ENCODE measurements at regions not wholly inside any gene's neighbourhood (a gene's known extent, or its start where the extent isn't known, plus 50 kb on each side); places are given as distances from the start of the nearest gene placed in this dataset.
A peak's percentile ranks its signal among the peaks of the same experiment; 100 is the strongest.
"Not testable (repeated sequence)": the region's sequence is repeated elsewhere in the genome, so short reads cannot be mapped to it uniquely, and the experiment has no call there.

DNA sequence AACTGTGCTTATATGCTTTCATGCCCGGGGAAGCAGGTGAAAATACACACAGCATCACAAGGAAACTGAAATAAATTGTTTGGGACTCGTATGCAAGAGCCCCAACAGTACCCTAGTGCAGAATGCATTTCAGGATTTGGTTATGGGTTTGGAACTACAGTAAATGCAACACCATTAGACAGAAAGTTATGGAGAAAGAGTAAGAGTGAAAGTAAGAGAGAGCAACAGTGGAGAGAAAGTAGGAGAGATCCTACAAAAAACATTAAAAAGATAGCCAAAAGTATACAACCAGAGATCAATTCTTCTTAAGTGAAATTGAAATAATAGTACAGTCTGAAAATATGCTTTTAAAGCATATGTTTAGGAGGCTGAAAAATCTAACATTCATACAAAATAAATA lies 231.1 kb downstream of the TFEC start:
- Histone ChIP-seq H4K20me1 (ENCODE audit: insufficient read depth) (no peaks in the 10 kb centered on the region), H3K36me3 (ENCODE audit: low read depth) (no peaks in the 10 kb centered on the region), H2AFZ (no peak overlapping the region), H3K9me3 (ENCODE audit: insufficient read depth, low read depth) (no peaks in the 10 kb centered on the region), H3K4me1 (replicated peaks; ENCODE audit: insufficient read depth) (no peaks in the 10 kb centered on the region), H3K79me2 (ENCODE audit: low read depth) (no peaks in the 10 kb centered on the region), H3K9me2 (ENCODE audit: insufficient read depth) (no peaks in the 10 kb centered on the region; the same call in 1 of the 2 replicates), H3K27me3 (ENCODE audit: insufficient read depth, low read depth) (no peaks in the 10 kb centered on the region), H3K4me3 (no peak overlapping the region), H3K27ac (no peak overlapping the region), H3F3A (ENCODE audit: insufficient read depth, low read depth) (no peaks in the 10 kb centered on the region), H3K4me2 (no peak overlapping the region)
- DNase-seq, result no peak
- POLR2A ChIA-PET (ENCODE audit: unreplicated experiment), result no interaction called here
- intact Hi-C loops (cut with micrococcal nuclease; ENCODE audit: unreplicated experiment), result no loop called here
- TF ChIP-seq EZH2 (IDR thresholded peaks at IDR 0.05; ENCODE audit: low read depth), result no peak
- TF ChIP-seq, protein P1, sequence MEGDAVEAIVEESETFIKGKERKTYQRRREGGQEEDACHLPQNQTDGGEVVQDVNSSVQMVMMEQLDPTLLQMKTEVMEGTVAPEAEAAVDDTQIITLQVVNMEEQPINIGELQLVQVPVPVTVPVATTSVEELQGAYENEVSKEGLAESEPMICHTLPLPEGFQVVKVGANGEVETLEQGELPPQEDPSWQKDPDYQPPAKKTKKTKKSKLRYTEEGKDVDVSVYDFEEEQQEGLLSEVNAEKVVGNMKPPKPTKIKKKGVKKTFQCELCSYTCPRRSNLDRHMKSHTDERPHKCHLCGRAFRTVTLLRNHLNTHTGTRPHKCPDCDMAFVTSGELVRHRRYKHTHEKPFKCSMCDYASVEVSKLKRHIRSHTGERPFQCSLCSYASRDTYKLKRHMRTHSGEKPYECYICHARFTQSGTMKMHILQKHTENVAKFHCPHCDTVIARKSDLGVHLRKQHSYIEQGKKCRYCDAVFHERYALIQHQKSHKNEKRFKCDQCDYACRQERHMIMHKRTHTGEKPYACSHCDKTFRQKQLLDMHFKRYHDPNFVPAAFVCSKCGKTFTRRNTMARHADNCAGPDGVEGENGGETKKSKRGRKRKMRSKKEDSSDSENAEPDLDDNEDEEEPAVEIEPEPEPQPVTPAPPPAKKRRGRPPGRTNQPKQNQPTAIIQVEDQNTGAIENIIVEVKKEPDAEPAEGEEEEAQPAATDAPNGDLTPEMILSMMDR (conservative IDR thresholded peaks at IDR 0.05), result no peak
- BruUV-seq (replicated peaks), result no TSS peak
- CTCF ChIA-PET, result no interaction called here

DNA sequence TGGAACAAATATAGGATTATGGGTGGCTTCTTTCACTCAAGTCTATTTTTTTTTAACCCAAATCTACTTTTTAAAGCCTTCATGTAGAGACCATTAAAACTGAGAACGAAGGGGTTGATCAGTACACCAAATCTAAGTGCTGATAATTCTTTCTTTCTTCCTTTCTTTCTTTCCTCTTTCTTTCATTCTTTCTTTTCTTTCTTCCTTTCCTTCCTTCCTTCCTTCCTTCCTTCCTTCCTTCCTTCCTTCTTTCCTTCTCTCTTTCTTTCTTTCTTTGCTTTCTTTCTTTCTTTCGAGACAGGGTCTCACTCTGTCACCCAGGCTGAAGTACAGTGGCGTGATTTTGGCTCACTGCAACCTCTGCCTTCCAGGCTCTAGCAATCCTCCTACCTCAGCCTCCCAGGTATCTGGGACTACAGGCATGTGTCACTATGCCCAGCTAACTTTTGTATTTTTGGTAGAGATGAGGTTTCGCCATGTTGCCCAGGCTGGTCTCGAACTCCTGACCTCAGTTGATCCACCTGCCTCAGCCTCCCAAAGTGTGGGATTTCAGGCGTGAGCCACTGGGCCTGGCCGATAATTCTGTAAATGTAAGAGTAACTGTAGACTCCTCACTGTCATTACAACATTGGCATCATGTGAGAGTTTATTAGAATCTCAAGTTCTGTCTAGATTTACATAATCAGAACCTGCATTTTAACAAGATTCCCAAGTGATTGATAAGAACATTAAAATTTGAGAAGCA lies 236.4 kb downstream of the TFEC start:
- BruUV-seq (replicated peaks), result no TSS peak
- H3K9me3 ChIP-seq (ENCODE audit: insufficient read depth, low read depth), result no peaks in the 10 kb centered on the region

DNA sequence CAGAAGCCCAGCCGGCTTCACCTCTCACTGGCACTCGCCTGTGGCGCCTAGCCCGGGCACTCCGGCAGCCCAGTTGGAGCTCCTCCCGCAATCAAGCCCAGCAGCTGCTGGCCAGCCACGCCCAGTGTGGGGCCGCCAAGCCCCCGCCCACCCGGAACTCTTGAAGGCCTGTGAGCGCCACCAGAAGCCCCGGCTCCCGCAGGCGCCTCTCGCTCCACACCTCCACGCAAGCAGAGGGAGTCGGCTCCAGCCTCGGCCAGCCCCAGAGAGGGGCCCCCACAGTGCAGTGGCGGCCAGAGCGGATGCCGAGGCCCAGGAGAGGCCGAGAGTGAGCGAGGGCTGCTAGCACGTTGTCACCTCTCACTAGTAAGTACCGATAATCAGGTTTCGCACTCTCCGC lies 240.7 kb downstream of the TFEC start:
- CTCF ChIA-PET, result no interaction called here
- H3K27ac ChIP-seq, result no peak overlapping the region
- H3K9me2 ChIP-seq (ENCODE audit: insufficient read depth), result no peaks in the 10 kb centered on the region; the same call in 1 of the 2 replicates
- no peaks in the 10 kb centered on the region for H3F3A ChIP-seq (ENCODE audit: insufficient read depth, low read depth)
- no peak overlapping the region for H3K4me2 ChIP-seq
- H3K79me2 ChIP-seq (ENCODE audit: low read depth), result no peaks in the 10 kb centered on the region
- no peak for DNase-seq
- TF ChIP-seq, protein P1 (conservative IDR thresholded peaks at IDR 0.05), result no peak
- intact Hi-C loops (cut with micrococcal nuclease; ENCODE audit: unreplicated experiment), result no loop called here
- POLR2A ChIA-PET (ENCODE audit: unreplicated experiment), result no interaction called here
- H3K27me3 ChIP-seq (ENCODE audit: insufficient read depth, low read depth), result no peaks in the 10 kb centered on the region
- H4K20me1 ChIP-seq (ENCODE audit: insufficient read depth), result no peaks in the 10 kb centered on the region
- no peak overlapping the region for H2AFZ ChIP-seq
- H3K4me1 ChIP-seq (replicated peaks; ENCODE audit: insufficient read depth), result no peaks in the 10 kb centered on the region
- no peak overlapping the region for H3K4me3 ChIP-seq
- H3K36me3 ChIP-seq (ENCODE audit: low read depth), result no peaks in the 10 kb centered on the region
- BruUV-seq (replicated peaks), result no TSS peak
- no peaks in the 10 kb centered on the region for H3K9me3 ChIP-seq (ENCODE audit: insufficient read depth, low read depth)

More for the DNA sequence above, 236.4 kb downstream of the TFEC start:
- Histone ChIP-seq H2AFZ (0 out of 2 replicates have a peak overlapping the region, but pooled peaks have one; percentile 1), H3F3A (ENCODE audit: insufficient read depth, low read depth) (no peaks in the 10 kb centered on the region), H3K4me2 (no peak overlapping the region), H3K4me3 (no peak overlapping the region), H3K79me2 (ENCODE audit: low read depth) (no peaks in the 10 kb centered on the region), H3K4me1 (replicated peaks; ENCODE audit: insufficient read depth) (no peaks in the 10 kb centered on the region), H3K27ac (no peak overlapping the region), H3K9me2 (ENCODE audit: insufficient read depth) (no peaks in the 10 kb centered on the region; the same call in 1 of the 2 replicates), H4K20me1 (ENCODE audit: insufficient read depth) (no peaks in the 10 kb centered on the region), H3K36me3 (ENCODE audit: low read depth) (no peaks in the 10 kb centered on the region), H3K27me3 (ENCODE audit: insufficient read depth, low read depth) (no peaks in the 10 kb centered on the region)
- DNase-seq, result no peak
- intact Hi-C loops (cut with micrococcal nuclease; ENCODE audit: unreplicated experiment), result no loop called here
- TF ChIP-seq EZH2 (IDR thresholded peaks at IDR 0.05; ENCODE audit: low read depth), result no peak
- ChIA-PET POLR2A (ENCODE audit: unreplicated experiment) (no interaction called here), CTCF (no interaction called here)

DNA sequence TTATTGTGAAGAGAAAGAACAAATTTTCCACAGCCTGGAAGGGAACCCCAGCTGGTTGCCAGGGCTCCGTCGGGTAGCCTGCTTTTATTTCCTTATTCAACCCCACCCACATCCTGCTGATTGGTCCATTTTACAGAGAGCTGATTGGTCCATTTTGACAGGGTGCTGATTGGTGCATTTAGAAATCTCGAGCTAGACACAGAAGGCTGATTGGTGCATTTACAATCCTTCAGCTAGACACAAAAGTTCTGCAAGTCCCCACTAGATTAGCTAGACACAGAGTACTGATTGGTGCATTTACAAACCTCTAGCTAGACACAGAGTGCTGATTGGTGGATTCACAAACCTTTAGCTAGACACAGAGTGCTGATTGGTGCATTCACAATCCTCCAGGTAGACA lies 241.1 kb downstream of the TFEC start:
- H3K4me3 ChIP-seq; H2AFZ ChIP-seq; intact Hi-C loops (cut with micrococcal nuclease; ENCODE audit: unreplicated experiment); H3K79me2 ChIP-seq (ENCODE audit: low read depth); H3K36me3 ChIP-seq (ENCODE audit: low read depth); H3K27ac ChIP-seq; H3F3A ChIP-seq (ENCODE audit: insufficient read depth, low read depth); H3K27me3 ChIP-seq (ENCODE audit: insufficient read depth, low read depth); BruUV-seq (replicated peaks); DNase-seq; H4K20me1 ChIP-seq (ENCODE audit: insufficient read depth); H3K4me1 ChIP-seq (replicated peaks; ENCODE audit: insufficient read depth); CTCF ChIA-PET; POLR2A ChIA-PET (ENCODE audit: unreplicated experiment); H3K9me2 ChIP-seq (ENCODE audit: insufficient read depth); H3K9me3 ChIP-seq (ENCODE audit: insufficient read depth, low read depth); H3K4me2 ChIP-seq: not testable (repeated sequence)

All from PC-9 (cell line).